ENCODE measurements at regions not wholly inside any gene's neighbourhood (a gene's known extent, or its start where the extent isn't known, plus 50 kb on each side); places are given as distances from the start of the nearest gene placed in this dataset.

DNA sequence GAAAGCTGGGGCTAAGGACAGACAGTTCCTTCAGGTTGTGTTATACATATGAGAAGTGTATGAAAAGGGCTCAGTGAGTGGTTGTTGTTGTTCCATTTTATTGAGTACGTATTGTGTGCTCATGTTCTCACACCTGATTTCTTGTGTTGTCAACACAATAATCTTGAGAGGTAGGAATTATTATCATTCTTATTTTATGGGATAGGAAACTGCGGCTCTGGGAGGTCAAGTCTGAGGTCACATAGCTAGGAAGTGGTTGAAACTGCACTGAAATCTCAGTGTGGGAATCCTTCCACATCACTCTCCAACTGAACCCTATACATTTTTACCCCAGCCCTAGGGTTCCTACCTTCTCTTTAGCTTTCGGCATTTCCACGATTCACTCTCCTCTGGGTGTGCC, 124.2 kb upstream of the CXCR4 start:
- Histone ChIP-seq H3K27ac (ENCODE audit: low read depth, low read length, poor library complexity, severe bottlenecking) (peak overlapping the region; percentile 100), H3K79me2 (ENCODE audit: insufficient read depth, low read depth, low read length) (no peaks in the 10 kb centered on the region), H3K4me3 (ENCODE audit: low read depth, low read length, poor library complexity, severe bottlenecking) (no peak overlapping the region), H3K9me2 (ENCODE audit: insufficient read depth, low read length) (no peaks in the 10 kb centered on the region), H3K4me1 (ENCODE audit: insufficient read depth, low read length, poor library complexity, severe bottlenecking) (peaks cover 95% of the 10 kb centered on the region), H3K4me2 (ENCODE audit: low read length) (no peak overlapping the region), H3K9me3 (ENCODE audit: low read length) (no peaks in the 10 kb centered on the region), H2AFZ (ENCODE audit: low read length) (peak overlapping the region; percentile 28; the same call in 1 of the 2 replicates), H4K20me1 (ENCODE audit: insufficient read depth, low read length) (no peaks in the 10 kb centered on the region), H3K36me3 (ENCODE audit: insufficient read depth, low read length) (no peaks in the 10 kb centered on the region)
- no peak for TF ChIP-seq CTCF (conservative IDR thresholded peaks at IDR 0.05; ENCODE audit: low read length)
- TF ChIP-seq EZH2phosphoT487 (IDR thresholded peaks at IDR 0.05; ENCODE audit: borderline replicate concordance, low read depth, low read length) = no peak
- CTCF ChIA-PET (ENCODE audit: unreplicated experiment) = interaction anchor here (1.8 kb wide), 1 partner anchor 34 kb away, joined by 4 read pairs; no protein-coding TSS in a partner anchor
- POLR2A ChIA-PET = interaction anchor here (1.1 to 9.0 kb wide), 7 partner anchors 9 to 134 kb away, joined by 3 to 191 read pairs (median 5); no protein-coding TSS in a partner anchor
- intact Hi-C loops (cut with micrococcal nuclease; ENCODE audit: unreplicated experiment) = no loop called here
- no TSS peak for BruUV-seq (replicated peaks)
- no peak for DNase-seq (ENCODE audit: low spot score)

GRCh38 chr2:136239079-136239685, 121.2 kb upstream of the CXCR4 start:
- no peaks in the 10 kb centered on the region for H3K9me2 ChIP-seq (ENCODE audit: insufficient read depth, low read length)
- TF ChIP-seq CTCF (conservative IDR thresholded peaks at IDR 0.05; ENCODE audit: low read length) = no peak
- no peak for TF ChIP-seq EZH2phosphoT487 (IDR thresholded peaks at IDR 0.05; ENCODE audit: borderline replicate concordance, low read depth, low read length)
- no peak overlapping the region; the same call in 1 of the 2 replicates for H2AFZ ChIP-seq (ENCODE audit: low read length)
- TSS peak; percentile 99 for BruUV-seq (replicated peaks)
- H3K27ac ChIP-seq (ENCODE audit: low read depth, low read length, poor library complexity, severe bottlenecking) = peak overlapping the region; percentile 100
- no peaks in the 10 kb centered on the region for H3K79me2 ChIP-seq (ENCODE audit: insufficient read depth, low read depth, low read length)
- intact Hi-C loops (cut with micrococcal nuclease; ENCODE audit: unreplicated experiment) = loop anchor here (1.0 to 5.0 kb wide), 7 partner anchors 88 to 322 kb away; partner anchors contain the start of gene CXCR4
- H3K9me3 ChIP-seq (ENCODE audit: low read length) = no peaks in the 10 kb centered on the region
- H3K4me3 ChIP-seq (ENCODE audit: low read depth, low read length, poor library complexity, severe bottlenecking) = peak overlapping the region; percentile 54
- ChIA-PET POLR2A (interaction anchor here (0.7 to 9.0 kb wide), 43 partner anchors 8 to 1729 kb away, joined by 3 to 191 read pairs (median 5); partner anchors contain the start of gene DARS1), CTCF (ENCODE audit: unreplicated experiment) (interaction anchor here (0.8 to 2.0 kb wide), 11 partner anchors 8 to 306 kb away, joined by 3 to 15 read pairs (median 4); no protein-coding TSS in a partner anchor)
- peak overlapping the region; percentile 92 for H3K4me2 ChIP-seq (ENCODE audit: low read length)
- H4K20me1 ChIP-seq (ENCODE audit: insufficient read depth, low read length) = no peaks in the 10 kb centered on the region
- H3K4me1 ChIP-seq (ENCODE audit: insufficient read depth, low read length, poor library complexity, severe bottlenecking) = peaks cover 92% of the 10 kb centered on the region
- H3K36me3 ChIP-seq (ENCODE audit: insufficient read depth, low read length) = no peaks in the 10 kb centered on the region
- no peak for DNase-seq (ENCODE audit: low spot score)
